Fibroblast of lung (primary cell): ENCODE measurements at regions not wholly inside any gene's neighbourhood (a gene's known extent, or its start where the extent isn't known, plus 50 kb on each side); places are given as distances from the start of the nearest gene placed in this dataset.

Experiments
- DNase-seq, 2 donors: peaks; one replicate each; pipeline versions ENCODE4 v3.0.0 to v3.0.0-alpha.2; 2010; ENCODE audit warnings: low read depth in 2 of 2
- H2AFZ ChIP-seq: 2 replicates; pipeline ENCODE4 v1.5.1; 2012; ENCODE audit warnings: low read length, control low read depth, inconsistent platforms
- H3K27ac ChIP-seq: 2 replicates; pipeline ENCODE4 v1.5.1; 2011; ENCODE audit warnings: low read length, control low read depth; ENCODE audit not compliant: insufficient read depth
- H3K27me3 ChIP-seq: 2 replicates; pipeline ENCODE4 v1.5.1; 2011; ENCODE audit warnings: mild to moderate bottlenecking, low read length; ENCODE audit not compliant: control insufficient read depth, insufficient read depth
- H3K36me3 ChIP-seq: 2 replicates; pipeline ENCODE4 v1.5.1; 2011; ENCODE audit warnings: low read length; ENCODE audit not compliant: control insufficient read depth, insufficient read depth
- H3K4me1 ChIP-seq: 2 replicates; pipeline ENCODE4 v1.5.1; 2011; ENCODE audit warnings: low read length; ENCODE audit not compliant: control insufficient read depth, insufficient read depth; ENCODE audit errors: extremely low read depth
- H3K4me2 ChIP-seq: 2 replicates; pipeline ENCODE4 v1.5.1; 2011; ENCODE audit warnings: low read length, control low read depth; ENCODE audit not compliant: insufficient read depth; ENCODE audit errors: extremely low read depth
- H3K4me3 ChIP-seq, 4 experiments: fragments of 200-600 bp in 1 of 4; sonication (generic) in 1 of 4; replicated peaks in 1 of 4; 2 replicates each; pipeline ENCODE4 v1.5.1; 2011 to 2016; ENCODE audit warnings: low read length in 4 of 4, low read depth in 3 of 4, mild to moderate bottlenecking in 3 of 4, control low read depth in 2 of 4, inconsistent platforms in 1 of 4, mixed read lengths in 1 of 4; ENCODE audit not compliant: insufficient read depth in 1 of 4; ENCODE audit errors: control extremely low read depth in 1 of 4
- H3K79me2 ChIP-seq: 2 replicates; pipeline ENCODE4 v1.5.1; 2012; ENCODE audit warnings: mild to moderate bottlenecking, low read length, inconsistent platforms; ENCODE audit not compliant: control insufficient read depth, insufficient read depth
- H3K9ac ChIP-seq: 2 replicates; pipeline ENCODE4 v1.5.1; 2011; ENCODE audit warnings: mild to moderate bottlenecking, low read length, control low read depth; ENCODE audit not compliant: insufficient read depth
- H3K9me3 ChIP-seq: 2 replicates; pipeline ENCODE4 v1.5.1; 2012; ENCODE audit warnings: low read depth, low read length; ENCODE audit not compliant: control insufficient read depth, insufficient read depth
- H4K20me1 ChIP-seq: 2 replicates; pipeline ENCODE4 v1.5.1; 2011; ENCODE audit warnings: low read length; ENCODE audit not compliant: control insufficient read depth, insufficient read depth; ENCODE audit errors: extremely low read depth
- CTCF ChIP-seq, 2 donors: IDR thresholded peaks in 1 of 2; conservative IDR thresholded peaks in 1 of 2; 1 replicate in 1 of 2; 2 replicates in 1 of 2; pipeline ENCODE4 v1.5.1; 2011 to 2012; ENCODE audit warnings: low read length in 2 of 2, control low read depth in 1 of 2, inconsistent platforms in 1 of 2, low read depth in 1 of 2, mild to moderate bottlenecking in 1 of 2
- EZH2 ChIP-seq: IDR thresholded peaks from 2 replicates; pipeline ENCODE4 v1.5.1; 2012; ENCODE audit warnings: low read length, control low read depth, mild to moderate bottlenecking; ENCODE audit errors: missing control alignments

GRCh38 chr6:139701695-139702094 lies 327.2 kb upstream of the CITED2 start:
- Histone ChIP-seq H3K4me3 (no peak overlapping the region), H3K27ac (no peak overlapping the region), H3K4me1 (no peaks in the 10 kb centered on the region), H3K27me3 (no peaks in the 10 kb centered on the region), H3K9me3 (no peaks in the 10 kb centered on the region), H3K79me2 (no peaks in the 10 kb centered on the region), H3K4me2 (no peak overlapping the region), H3K36me3 (no peaks in the 10 kb centered on the region), H4K20me1 (no peaks in the 10 kb centered on the region), H2AFZ (no peak overlapping the region), H3K9ac (no peak overlapping the region)
- TF ChIP-seq EZH2 (no peak), CTCF (conservative IDR thresholded peaks at IDR 0.05 in 1 of 2, IDR thresholded peaks at IDR 0.05 in 1 of 2; ENCODE audit: low read depth in 1 of 2, low read length in 2 of 2) (no peak)
- no peak for DNase-seq

GRCh38 chr6:139701003-139701402 lies 326.6 kb upstream of the CITED2 start:
- H3K4me2 ChIP-seq = no peak overlapping the region
- no peak overlapping the region for H3K9ac ChIP-seq
- H2AFZ ChIP-seq = no peak overlapping the region
- no peaks in the 10 kb centered on the region for H3K79me2 ChIP-seq
- no peak overlapping the region for H3K4me3 ChIP-seq
- TF ChIP-seq EZH2 (no peak), CTCF (conservative IDR thresholded peaks at IDR 0.05 in 1 of 2, IDR thresholded peaks at IDR 0.05 in 1 of 2; ENCODE audit: low read depth in 1 of 2, low read length in 2 of 2) (no peak)
- no peaks in the 10 kb centered on the region for H3K4me1 ChIP-seq
- no peaks in the 10 kb centered on the region for H4K20me1 ChIP-seq
- no peak overlapping the region for H3K27ac ChIP-seq
- no peaks in the 10 kb centered on the region for H3K36me3 ChIP-seq
- DNase-seq = no peak
- no peaks in the 10 kb centered on the region for H3K27me3 ChIP-seq
- H3K9me3 ChIP-seq = no peaks in the 10 kb centered on the region

- Histone ChIP-seq H3K27ac (no peak overlapping the region), H3K4me1 (no peaks in the 10 kb centered on the region), H3K36me3 (no peaks in the 10 kb centered on the region), H2AFZ (no peak overlapping the region), H4K20me1 (no peaks in the 10 kb centered on the region), H3K9ac (no peak overlapping the region), H3K79me2 (no peaks in the 10 kb centered on the region), H3K4me3 (no peak overlapping the region), H3K9me3 (no peaks in the 10 kb centered on the region), H3K4me2 (no peak overlapping the region), H3K27me3 (no peaks in the 10 kb centered on the region)
- no peak for TF ChIP-seq EZH2
- no peak for TF ChIP-seq CTCF (conservative IDR thresholded peaks at IDR 0.05 in 1 of 2, IDR thresholded peaks at IDR 0.05 in 1 of 2; ENCODE audit: low read depth in 1 of 2, low read length in 2 of 2)
- DNase-seq = no peak
Measured at GRCh38 chr6:139699911-139700310, 325.5 kb upstream of the CITED2 start.
